Left lung (tissue), 4 donors: ENCODE measurements at regions not wholly inside any gene's neighbourhood (a gene's known extent, or its start where the extent isn't known, plus 50 kb on each side); places are given as distances from the start of the nearest gene placed in this dataset.

ENCODE experiments used
- ATAC-seq: fragments of 200-7000 bp; cut with Tn5 transposase; one replicate; pipeline ENCODE4 v1.9.1; 2020; ENCODE audit warnings: moderate library complexity
- DNase-seq, 4 donors: peaks; one replicate each; pipeline ENCODE4 v3.0.0-alpha.2; 2013 to 2020
- H3K27ac ChIP-seq, 2 donors: fragments of 200-600 bp; sonication (generic) in 1 of 2; one replicate each; pipeline versions ENCODE4 v1.5.0 to v1.8.0; 2020 to 2021
- H3K27me3 ChIP-seq, 2 donors: fragments of 200-600 bp; sonication (generic) in 1 of 2; one replicate each; pipeline versions ENCODE4 v1.5.0 to v1.8.0; 2020 to 2021
- H3K36me3 ChIP-seq, 2 donors: fragments of 200-600 bp; sonication (generic) in 1 of 2; one replicate each; pipeline versions ENCODE4 v1.5.0 to v1.8.0; 2020 to 2021
- H3K4me1 ChIP-seq, 2 donors: fragments of 200-600 bp; one replicate each; pipeline ENCODE4 v1.8.0; 2021
- H3K4me3 ChIP-seq, 2 donors: fragments of 200-600 bp; sonication (generic) in 1 of 2; one replicate each; pipeline versions ENCODE4 v1.5.0 to v1.8.0; 2020 to 2021; ENCODE audit warnings: mild to moderate bottlenecking in 1 of 2
- H3K9me3 ChIP-seq, 2 donors: fragments of 200-600 bp; sonication (generic) in 1 of 2; one replicate each; pipeline versions ENCODE4 v1.5.0 to v1.8.0; 2020 to 2021
- intact Hi-C, 2 donors: fragments of 100-400 bp; cut with DNase I; formaldehyde crosslinking; loops; one replicate each; pipeline versions ENCODE4 v1.11.2 to v1.14.2; 2022
- TF ChIP-seq, protein P1 (sequence below), 2 donors: fragments of 200-600 bp; sonication (generic) in 1 of 2; IDR thresholded peaks; one replicate each; pipeline versions ENCODE4 v1.5.0 to v1.8.0; 2021; ENCODE audit warnings: antibody characterized with exemption in 2 of 2
- donor health status: DM: no; HTN: yes; CAD: no.
- donor health status: DM: no; HTN: no; CAD: no.

DNA sequence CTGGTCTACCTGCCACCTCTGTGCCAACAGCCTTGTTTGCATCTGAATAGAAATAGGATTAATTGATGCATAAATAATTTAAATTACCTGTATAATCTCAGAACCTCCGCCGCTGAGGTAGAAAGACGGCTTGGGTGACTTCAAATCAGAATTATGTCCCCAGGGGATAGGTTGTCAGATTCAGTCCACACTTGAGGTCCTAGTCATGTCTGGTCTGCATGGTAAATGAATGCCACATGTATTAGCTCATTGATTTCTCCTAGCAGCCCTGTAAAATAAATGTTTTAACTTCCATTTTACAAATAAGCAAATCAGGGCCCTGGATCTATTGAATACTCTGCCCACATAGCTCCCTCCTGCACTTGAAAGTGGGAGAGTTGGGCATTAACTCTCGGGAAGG is 368.0 kb upstream of the WWC1 start:
- Histone ChIP-seq H3K36me3 (no peaks in the 10 kb centered on the region), H3K27me3 (no peaks in the 10 kb centered on the region), H3K27ac (no peak overlapping the region), H3K4me1 (no peaks in the 10 kb centered on the region), H3K4me3 (no peak overlapping the region), H3K9me3 (no peaks in the 10 kb centered on the region)
- intact Hi-C loops: no loop called here
- ATAC-seq (no peak), DNase-seq (no peak)
- TF ChIP-seq, protein P1, sequence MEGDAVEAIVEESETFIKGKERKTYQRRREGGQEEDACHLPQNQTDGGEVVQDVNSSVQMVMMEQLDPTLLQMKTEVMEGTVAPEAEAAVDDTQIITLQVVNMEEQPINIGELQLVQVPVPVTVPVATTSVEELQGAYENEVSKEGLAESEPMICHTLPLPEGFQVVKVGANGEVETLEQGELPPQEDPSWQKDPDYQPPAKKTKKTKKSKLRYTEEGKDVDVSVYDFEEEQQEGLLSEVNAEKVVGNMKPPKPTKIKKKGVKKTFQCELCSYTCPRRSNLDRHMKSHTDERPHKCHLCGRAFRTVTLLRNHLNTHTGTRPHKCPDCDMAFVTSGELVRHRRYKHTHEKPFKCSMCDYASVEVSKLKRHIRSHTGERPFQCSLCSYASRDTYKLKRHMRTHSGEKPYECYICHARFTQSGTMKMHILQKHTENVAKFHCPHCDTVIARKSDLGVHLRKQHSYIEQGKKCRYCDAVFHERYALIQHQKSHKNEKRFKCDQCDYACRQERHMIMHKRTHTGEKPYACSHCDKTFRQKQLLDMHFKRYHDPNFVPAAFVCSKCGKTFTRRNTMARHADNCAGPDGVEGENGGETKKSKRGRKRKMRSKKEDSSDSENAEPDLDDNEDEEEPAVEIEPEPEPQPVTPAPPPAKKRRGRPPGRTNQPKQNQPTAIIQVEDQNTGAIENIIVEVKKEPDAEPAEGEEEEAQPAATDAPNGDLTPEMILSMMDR (IDR thresholded peaks at IDR 0.05): no peak

DNA sequence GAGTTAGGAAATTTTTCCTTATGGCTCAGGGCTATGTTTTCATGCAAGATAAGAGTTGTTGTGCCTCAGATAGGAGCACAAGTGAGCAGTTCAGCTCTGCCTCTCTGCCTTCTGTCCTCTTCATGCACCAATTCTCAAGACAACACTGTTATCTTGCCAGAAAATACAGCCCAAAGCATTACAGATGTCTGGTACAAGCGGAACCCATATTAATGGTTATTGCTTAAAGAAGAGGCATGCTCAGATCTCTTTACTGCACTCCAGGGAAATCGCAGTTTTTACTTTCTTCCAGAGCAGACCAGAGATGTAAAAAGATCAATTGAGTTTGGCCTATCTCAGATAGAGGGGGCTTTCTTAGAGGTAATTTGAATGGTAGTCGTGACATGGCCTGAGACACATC is 361.6 kb upstream of the WWC1 start:
- Histone ChIP-seq H3K27ac (no peak overlapping the region), H3K27me3 (no peaks in the 10 kb centered on the region), H3K36me3 (no peaks in the 10 kb centered on the region), H3K9me3 (no peaks in the 10 kb centered on the region), H3K4me1 (no peaks in the 10 kb centered on the region), H3K4me3 (no peak overlapping the region)
- ATAC-seq (no peak), DNase-seq (no peak)
- intact Hi-C loops: no loop called here
- TF ChIP-seq, protein P1 (IDR thresholded peaks at IDR 0.05): no peak

DNA sequence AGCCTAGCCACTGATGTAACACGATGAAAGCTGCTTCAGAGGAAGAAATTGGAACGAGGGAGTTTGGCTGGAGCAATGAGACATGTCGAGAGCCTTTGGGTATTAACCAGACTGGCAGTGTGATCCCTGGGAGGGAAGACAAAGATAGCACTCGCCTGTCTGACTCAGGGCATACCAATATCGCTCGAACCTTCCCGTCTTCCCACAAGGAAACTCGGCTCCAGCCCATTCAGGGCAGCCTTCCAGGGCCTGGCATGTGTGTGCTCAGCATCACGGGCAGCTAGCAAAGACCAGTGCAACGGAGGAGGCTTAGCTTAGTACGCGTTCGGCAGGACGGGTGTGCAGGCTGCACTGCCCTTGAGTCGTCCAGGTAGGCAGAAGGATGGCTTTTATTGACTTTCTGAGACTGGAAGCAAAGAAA is 356.9 kb upstream of the WWC1 start:
- intact Hi-C loops: no loop called here

DNA sequence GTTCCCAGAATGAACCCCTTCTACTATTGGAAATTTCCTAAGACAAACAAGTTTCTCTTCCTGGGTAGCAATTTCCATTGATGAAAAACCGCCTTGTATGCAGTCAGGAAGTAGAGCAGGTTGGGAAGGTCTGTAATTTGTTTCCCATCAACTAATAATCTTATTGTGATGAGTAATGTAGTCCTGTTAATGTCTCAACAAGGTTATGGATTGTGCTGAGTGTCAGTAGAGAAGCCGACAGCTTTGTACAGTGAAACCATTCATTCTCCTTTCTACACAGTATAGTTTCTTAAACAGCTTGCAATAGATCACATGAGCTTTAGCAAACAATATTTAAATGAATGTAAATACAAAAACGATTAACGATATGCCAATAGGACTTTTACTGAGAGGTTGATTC is 355.4 kb upstream of the WWC1 start:
- no peak for DNase-seq
- H3K4me1 ChIP-seq: no peaks in the 10 kb centered on the region
- no peaks in the 10 kb centered on the region for H3K9me3 ChIP-seq
- no peak for ATAC-seq
- TF ChIP-seq, protein P1 (IDR thresholded peaks at IDR 0.05): no peak
- H3K27me3 ChIP-seq: no peaks in the 10 kb centered on the region
- intact Hi-C loops: no loop called here
- no peak overlapping the region for H3K27ac ChIP-seq
- H3K4me3 ChIP-seq: no peak overlapping the region
- H3K36me3 ChIP-seq: no peaks in the 10 kb centered on the region

More for the DNA sequence above, 356.9 kb upstream of the WWC1 start:
- no peak for DNase-seq
- no peaks in the 10 kb centered on the region for H3K9me3 ChIP-seq
- no peak overlapping the region for H3K27ac ChIP-seq
- H3K4me1 ChIP-seq: no peaks in the 10 kb centered on the region
- no peaks in the 10 kb centered on the region for H3K36me3 ChIP-seq
- no peak overlapping the region for H3K4me3 ChIP-seq
- ATAC-seq: no peak
- H3K27me3 ChIP-seq: no peaks in the 10 kb centered on the region
- TF ChIP-seq, protein P1 (IDR thresholded peaks at IDR 0.05): no peak

DNA sequence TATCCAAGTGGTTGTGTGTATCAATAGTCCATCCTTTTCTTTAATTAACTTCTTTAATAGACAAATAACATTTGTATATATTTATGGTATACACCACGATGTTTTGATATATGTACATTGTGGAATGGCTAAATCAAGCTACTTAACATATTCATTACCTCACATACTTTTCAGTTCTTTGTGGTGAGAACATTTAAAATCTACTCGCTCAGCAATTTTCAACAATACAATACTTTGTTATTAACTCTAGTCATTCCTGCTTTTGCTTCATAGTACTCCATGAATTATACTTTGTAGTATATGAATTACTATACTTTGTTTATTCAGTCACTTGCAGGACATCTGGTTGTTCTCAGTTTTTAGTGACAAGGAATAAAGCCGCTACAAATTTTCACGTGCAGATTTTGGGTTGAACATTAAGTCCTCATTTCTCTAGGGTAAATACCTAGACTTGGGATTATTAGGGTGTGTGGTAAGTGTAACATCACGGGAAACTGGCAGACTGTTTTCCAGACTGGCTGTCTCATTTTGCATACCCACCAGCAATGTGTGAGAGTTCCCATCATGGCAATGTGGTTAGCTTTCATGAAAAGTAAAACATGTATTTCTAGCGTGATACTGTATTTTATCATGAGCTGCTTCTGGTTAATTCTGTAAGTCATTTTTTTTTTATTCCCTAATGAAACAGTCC is 354.4 kb upstream of the WWC1 start:
- intact Hi-C loops: no loop called here
- Histone ChIP-seq H3K27me3 (no peaks in the 10 kb centered on the region), H3K36me3 (no peaks in the 10 kb centered on the region), H3K9me3 (no peaks in the 10 kb centered on the region), H3K27ac (no peak overlapping the region), H3K4me1 (no peaks in the 10 kb centered on the region), H3K4me3 (no peak overlapping the region)
- DNase-seq (no peak), ATAC-seq (no peak)
- TF ChIP-seq, protein P1 (IDR thresholded peaks at IDR 0.05): no peak
